K562 (cell line): ENCODE measurements at regions not wholly inside any gene's neighbourhood (a gene's known extent, or its start where the extent isn't known, plus 50 kb on each side); places are given as distances from the start of the nearest gene placed in this dataset.

ENCODE experiments used
- ARID2 ChIP-seq: fragments of 450-650 bp; IDR thresholded peaks from 2 replicates; pipeline ENCODE4 v1.6.1; 2017; ENCODE audit warnings: antibody characterized with exemption, mild to moderate bottlenecking
- BACH1 ChIP-seq: fragments of 200-800 bp; sonication (Bioruptor generic); IDR thresholded peaks from 2 replicates; pipeline ENCODE4 v1.6.1; 2016; ENCODE audit warnings: missing genetic modification characterization, missing compliant biosample characterization
- CLOCK ChIP-seq: fragments of 250-450 bp; sonication (Bioruptor Pico); IDR thresholded peaks from 2 replicates; pipeline ENCODE4 v1.4.0; 2020; ENCODE audit warnings: mild to moderate bottlenecking, moderate library complexity, borderline replicate concordance
- CTCFL ChIP-seq: IDR thresholded peaks from 2 replicates; pipeline ENCODE4 v1.6.1; 2011; ENCODE audit warnings: borderline replicate concordance, low read depth, mild to moderate bottlenecking, moderate library complexity, low read length; ENCODE audit not compliant: insufficient read depth, poor library complexity, severe bottlenecking
- DDX20 ChIP-seq: fragments of 450-650 bp; IDR thresholded peaks from 2 replicates; pipeline ENCODE4 v1.6.1; 2016; ENCODE audit warnings: missing genetic modification characterization, low read depth, mild to moderate bottlenecking, missing compliant biosample characterization, moderate library complexity
- DMBX1 ChIP-seq: fragments of 250-450 bp; sonication (Bioruptor Pico); IDR thresholded peaks from 2 replicates; pipeline ENCODE4 v1.8.0; 2022; ENCODE audit warnings: inconsistent platforms, mild to moderate bottlenecking, moderate library complexity, borderline replicate concordance
- FOXO4 ChIP-seq: fragments of 450-650 bp; formaldehyde crosslinking; IDR thresholded peaks from 2 replicates; pipeline ENCODE4 v1.4.0; 2020; ENCODE audit warnings: mild to moderate bottlenecking, moderate library complexity
- GTF2A2 ChIP-seq: IDR thresholded peaks from 2 replicates; pipeline ENCODE4 v1.6.1; 2016; ENCODE audit warnings: mild to moderate bottlenecking, missing genetic modification characterization, missing compliant biosample characterization
- GTF2F1 ChIP-seq: IDR thresholded peaks from 2 replicates; pipeline ENCODE4 v1.6.1; 2011; ENCODE audit warnings: low read depth, low read length, improper control_type of control experiment
- MBD2 ChIP-seq: sonication (generic); IDR thresholded peaks from 2 replicates; pipeline ENCODE4 v1.6.1; 2016; ENCODE audit warnings: low read depth, borderline replicate concordance
- PTRF ChIP-seq: fragments of 450-650 bp; IDR thresholded peaks from 2 replicates; pipeline ENCODE4 v1.6.1; 2016; ENCODE audit warnings: mild to moderate bottlenecking, missing genetic modification characterization, missing compliant biosample characterization
- SMAD3 ChIP-seq: fragments of 450-650 bp; formaldehyde crosslinking; conservative IDR thresholded peaks from 2 replicates; pipeline ENCODE4 v1.4.0; 2020; ENCODE audit warnings: mild to moderate bottlenecking
- ZNF311 ChIP-seq: fragments of 250-450 bp; sonication (Bioruptor Pico); IDR thresholded peaks from 2 replicates; pipeline ENCODE4 v1.4.0; 2020; ENCODE audit warnings: mild to moderate bottlenecking, moderate library complexity
- ZNF384 ChIP-seq: IDR thresholded peaks from 2 replicates; pipeline ENCODE4 v1.6.1; 2012; ENCODE audit warnings: low read depth, low read length, improper control_type of control experiment
- ZNF395 ChIP-seq: fragments of 200-800 bp; sonication (Bioruptor generic); IDR thresholded peaks from 2 replicates; pipeline ENCODE4 v1.6.1; 2017; ENCODE audit warnings: missing genetic modification characterization, missing compliant biosample characterization
- ZNF561 ChIP-seq: fragments of 450-650 bp; formaldehyde crosslinking; conservative IDR thresholded peaks from 2 replicates; pipeline ENCODE4 v1.4.0; 2020; ENCODE audit warnings: mild to moderate bottlenecking, moderate library complexity
- ZNF589 ChIP-seq: fragments of 200-800 bp; sonication (Bioruptor generic); IDR thresholded peaks from 2 replicates; pipeline ENCODE4 v1.6.1; 2016; ENCODE audit warnings: low read depth, missing genetic modification characterization, missing compliant biosample characterization
- ZNF740 ChIP-seq, 3 experiments: fragments of 200-800 bp in 1 of 3; sonication (Bioruptor generic) in 1 of 3; sonication (generic) in 1 of 3; formaldehyde crosslinking in 1 of 3; IDR thresholded peaks; 2 replicates each; pipeline versions ENCODE4 v1.6.1 to v1.8.0; 2016 to 2022; ENCODE audit warnings: mild to moderate bottlenecking in 2 of 3, missing compliant biosample characterization in 2 of 3, missing genetic modification characterization in 2 of 3, missing genetic modification reagents in 1 of 3
- ZNF75A ChIP-seq: fragments of 450-650 bp; formaldehyde crosslinking; IDR thresholded peaks from 2 replicates; pipeline ENCODE4 v1.4.0; 2020; ENCODE audit warnings: mild to moderate bottlenecking

GRCh38 chr2:12557688-12558087, 159.0 kb upstream of the TRIB2 start (continued):
- TF ChIP-seq FOXO4 (CRISPR knock-in tag) (0 out of 2 replicates have a peak, but pooled peaks have one; percentile 33), ZNF740 (CRISPR knock-in tag; IDR thresholded peaks at IDR 0.05) (no peak), ZNF740 (tag; IDR thresholded peaks at IDR 0.05) (peak in 1 of 2 experiments; percentile 67; a peak in 1 of 4 replicates), DDX20 (tag) (peak; percentile 43; the same call in 1 of the 2 replicates), GTF2A2 (tag) (peak; percentile 87), ZNF75A (CRISPR knock-in tag) (no peak), CLOCK (CRISPR knock-in tag) (no peak), BACH1 (tag) (peak; percentile 76), ARID2 (no peak), DMBX1 (CRISPR knock-in tag) (peak; percentile 97), GTF2F1 (no peak), CTCFL (no peak), ZNF311 (peak; percentile 93), MBD2 (no peak), ZNF589 (CRISPR knock-in tag) (peak; percentile 93), ZNF395 (CRISPR knock-in tag) (peak; percentile 84), SMAD3 (CRISPR knock-in tag) (0 out of 2 replicates have a peak, but pooled peaks have one; percentile 15), PTRF (tag) (peak; percentile 85), ZNF561 (CRISPR knock-in tag) (no peak), ZNF384 (no peak)
